ENCODE measurements at regions not wholly inside any gene's neighbourhood (a gene's known extent, or its start where the extent isn't known, plus 50 kb on each side); places are given as distances from the start of the nearest gene placed in this dataset.
"Not testable (repeated sequence)": the region's sequence is repeated elsewhere in the genome, so short reads cannot be mapped to it uniquely, and the experiment has no call there.

DNA sequence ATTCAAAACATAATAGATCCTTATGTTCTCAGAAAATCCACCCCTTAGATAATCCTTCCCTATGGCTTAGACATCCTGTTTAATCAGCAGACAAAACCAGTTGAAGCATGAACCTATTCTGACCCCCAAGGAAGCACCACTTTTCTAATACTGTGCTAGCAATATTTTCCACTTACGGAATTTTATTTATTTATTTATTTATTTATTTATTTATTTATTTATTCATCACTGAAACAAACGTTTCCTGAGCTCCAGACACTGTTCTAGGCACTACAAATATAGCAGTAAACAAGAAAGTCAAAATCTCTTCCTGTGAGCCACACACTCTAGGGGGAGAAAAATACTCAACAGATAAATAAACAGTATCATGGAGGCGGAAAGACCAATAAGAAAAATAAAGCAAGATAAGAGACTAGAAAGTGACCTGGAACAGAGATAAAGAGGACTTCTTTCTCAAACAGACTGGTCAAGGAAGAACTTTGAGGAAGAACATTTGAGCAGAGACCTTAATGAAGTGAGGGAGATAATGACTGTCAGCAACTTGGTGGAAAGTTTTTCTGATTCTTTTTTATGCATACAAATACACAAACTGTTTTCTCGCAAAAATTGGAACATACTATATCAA, 145.5 kb upstream of the POGK start:
- Histone ChIP-seq H3K4me3 (ENCODE audit: low read depth, low read length) (no peak overlapping the region), H3K9me3 (ENCODE audit: control insufficient read depth, insufficient read depth, low read length) (peaks cover 7% of the 10 kb centered on the region; the same call in 1 of the 2 replicates), H3K27me3 (ENCODE audit: control insufficient read depth, insufficient read depth, low read length) (no peaks in the 10 kb centered on the region), H3K27ac (ENCODE audit: low read depth, low read length) (no peak overlapping the region)
- no peak for DNase-seq (ENCODE audit: low read depth, low spot score)
- ChIA-PET CTCF (no interaction called here), POLR2A (no interaction called here)
- TF ChIP-seq, protein P1, sequence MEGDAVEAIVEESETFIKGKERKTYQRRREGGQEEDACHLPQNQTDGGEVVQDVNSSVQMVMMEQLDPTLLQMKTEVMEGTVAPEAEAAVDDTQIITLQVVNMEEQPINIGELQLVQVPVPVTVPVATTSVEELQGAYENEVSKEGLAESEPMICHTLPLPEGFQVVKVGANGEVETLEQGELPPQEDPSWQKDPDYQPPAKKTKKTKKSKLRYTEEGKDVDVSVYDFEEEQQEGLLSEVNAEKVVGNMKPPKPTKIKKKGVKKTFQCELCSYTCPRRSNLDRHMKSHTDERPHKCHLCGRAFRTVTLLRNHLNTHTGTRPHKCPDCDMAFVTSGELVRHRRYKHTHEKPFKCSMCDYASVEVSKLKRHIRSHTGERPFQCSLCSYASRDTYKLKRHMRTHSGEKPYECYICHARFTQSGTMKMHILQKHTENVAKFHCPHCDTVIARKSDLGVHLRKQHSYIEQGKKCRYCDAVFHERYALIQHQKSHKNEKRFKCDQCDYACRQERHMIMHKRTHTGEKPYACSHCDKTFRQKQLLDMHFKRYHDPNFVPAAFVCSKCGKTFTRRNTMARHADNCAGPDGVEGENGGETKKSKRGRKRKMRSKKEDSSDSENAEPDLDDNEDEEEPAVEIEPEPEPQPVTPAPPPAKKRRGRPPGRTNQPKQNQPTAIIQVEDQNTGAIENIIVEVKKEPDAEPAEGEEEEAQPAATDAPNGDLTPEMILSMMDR (IDR thresholded peaks at IDR 0.05; ENCODE audit: low read depth, low read length) = no peak

DNA sequence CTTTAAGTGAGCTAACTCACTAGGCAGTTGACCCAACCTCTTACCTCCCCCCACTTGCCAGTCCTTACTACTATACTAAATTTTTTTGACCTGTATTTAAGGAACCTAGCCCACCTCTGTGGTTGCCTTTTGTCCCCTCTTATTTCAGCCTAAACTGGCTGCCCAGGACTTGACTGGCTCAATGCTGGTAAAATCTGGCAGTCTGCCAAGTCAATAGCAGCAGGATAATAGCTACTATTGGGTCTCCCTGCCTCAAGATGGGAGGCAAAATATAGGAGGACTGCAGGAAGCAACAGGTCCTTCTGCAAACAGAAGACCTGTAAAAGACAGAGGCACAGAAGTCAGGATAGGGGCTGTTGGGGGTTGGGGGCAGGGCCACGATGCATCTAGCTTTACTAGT, 144.2 kb upstream of the POGK start:
- Histone ChIP-seq H3K9me3 (ENCODE audit: control insufficient read depth, insufficient read depth, low read length) (peaks cover 7% of the 10 kb centered on the region; the same call in 1 of the 2 replicates), H3K4me3 (ENCODE audit: low read depth, low read length) (no peak overlapping the region), H3K27me3 (ENCODE audit: control insufficient read depth, insufficient read depth, low read length) (no peaks in the 10 kb centered on the region), H3K27ac (ENCODE audit: low read depth, low read length) (no peak overlapping the region)
- ChIA-PET POLR2A (no interaction called here), CTCF (no interaction called here)
- no peak for DNase-seq (ENCODE audit: low read depth, low spot score)
- TF ChIP-seq, protein P1 (IDR thresholded peaks at IDR 0.05; ENCODE audit: low read depth, low read length) = no peak

DNA sequence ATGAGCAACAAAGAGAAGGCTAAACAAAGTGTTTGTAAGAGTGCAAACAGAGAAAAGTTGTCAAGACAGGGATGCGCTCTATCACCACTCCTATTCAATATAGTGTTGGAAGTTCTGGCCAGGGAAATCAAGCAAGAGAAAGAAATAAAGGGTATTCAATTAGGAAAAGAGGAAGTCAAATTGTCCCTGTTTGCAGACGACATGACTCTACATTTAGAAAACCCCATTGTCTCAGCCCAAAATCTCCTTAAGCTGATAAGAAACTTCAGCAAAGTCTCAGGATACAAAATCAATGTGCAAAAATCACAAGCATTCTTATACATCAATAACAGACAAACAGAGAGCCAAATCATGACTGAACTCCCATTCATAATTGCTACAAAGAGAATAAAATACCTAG, 143.4 kb upstream of the POGK start:
- POLR2A ChIA-PET; DNase-seq (ENCODE audit: low read depth, low spot score); H3K27me3 ChIP-seq (ENCODE audit: control insufficient read depth, insufficient read depth, low read length); H3K27ac ChIP-seq (ENCODE audit: low read depth, low read length); H3K4me3 ChIP-seq (ENCODE audit: low read depth, low read length); H3K9me3 ChIP-seq (ENCODE audit: control insufficient read depth, insufficient read depth, low read length); CTCF ChIA-PET: not testable (repeated sequence)

DNA sequence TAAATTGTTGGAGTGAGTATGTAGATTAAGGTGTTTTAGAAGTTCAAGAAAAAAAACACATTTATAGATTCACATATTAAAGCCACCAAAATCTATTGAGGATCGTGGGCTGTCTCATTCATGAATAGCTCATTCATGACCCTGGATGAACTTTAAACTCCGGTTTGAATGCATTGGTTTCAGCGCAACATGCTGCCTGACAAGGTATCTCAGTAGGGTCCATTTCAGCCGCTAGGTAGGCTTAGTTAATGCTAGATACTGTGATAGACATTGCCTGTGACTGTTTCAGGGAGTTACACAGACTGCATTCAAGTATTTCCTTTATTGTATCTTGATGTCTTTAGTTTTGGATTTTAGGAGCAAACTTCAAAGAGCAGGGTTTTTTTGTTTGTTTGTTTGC, 140.5 kb upstream of the POGK start:
- ChIA-PET POLR2A (no interaction called here), CTCF (no interaction called here)

DNA sequence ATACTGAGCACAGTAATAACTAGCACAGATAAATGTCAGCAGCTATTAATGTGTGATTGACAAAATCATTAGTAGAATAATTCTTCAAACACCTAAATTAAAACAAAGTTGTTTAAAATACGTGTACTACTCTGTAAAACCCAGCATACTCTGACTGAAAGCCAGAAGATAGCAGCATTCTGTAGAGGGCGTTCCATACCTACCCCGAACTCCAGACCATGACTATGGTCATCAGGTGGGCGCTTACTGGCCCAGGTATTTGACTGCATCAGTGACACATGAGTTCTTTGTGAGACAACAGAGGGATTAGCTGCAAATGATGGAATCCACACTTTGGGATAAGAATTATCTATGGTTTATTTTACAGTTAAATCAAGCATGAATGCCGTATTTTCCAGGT, 139.7 kb upstream of the POGK start:
- TF ChIP-seq, protein P1 (IDR thresholded peaks at IDR 0.05; ENCODE audit: low read depth, low read length) = no peak
- CTCF ChIA-PET = no interaction called here
- no peak overlapping the region for H3K4me3 ChIP-seq (ENCODE audit: low read depth, low read length)
- no peak overlapping the region for H3K27ac ChIP-seq (ENCODE audit: low read depth, low read length)
- H3K27me3 ChIP-seq (ENCODE audit: control insufficient read depth, insufficient read depth, low read length) = no peaks in the 10 kb centered on the region
- no peaks in the 10 kb centered on the region; the same call in 1 of the 2 replicates for H3K9me3 ChIP-seq (ENCODE audit: control insufficient read depth, insufficient read depth, low read length)
- POLR2A ChIA-PET = no interaction called here
- DNase-seq (ENCODE audit: low read depth, low spot score) = no peak

More for the DNA sequence above, 140.5 kb upstream of the POGK start:
- no peaks in the 10 kb centered on the region; the same call in 1 of the 2 replicates for H3K9me3 ChIP-seq (ENCODE audit: control insufficient read depth, insufficient read depth, low read length)
- TF ChIP-seq, protein P1 (IDR thresholded peaks at IDR 0.05; ENCODE audit: low read depth, low read length) = no peak
- H3K4me3 ChIP-seq (ENCODE audit: low read depth, low read length) = no peak overlapping the region
- no peak for DNase-seq (ENCODE audit: low read depth, low spot score)
- no peaks in the 10 kb centered on the region for H3K27me3 ChIP-seq (ENCODE audit: control insufficient read depth, insufficient read depth, low read length)
- no peak overlapping the region for H3K27ac ChIP-seq (ENCODE audit: low read depth, low read length)

Measured in AG04450 (cell line).